Tibial nerve (tissue), 4 donors: ENCODE measurements at regions not wholly inside any gene's neighbourhood (a gene's known extent, or its start where the extent isn't known, plus 50 kb on each side); places are given as distances from the start of the nearest gene placed in this dataset.

Experiments
- CTCF ChIP-seq, 5 experiments: fragments of 200-600 bp in 3 of 5; fragments of 450-650 bp in 2 of 5; sonication (generic) in 3 of 5; IDR thresholded peaks; one replicate each; pipeline ENCODE4 v1.5.1; 2016 to 2019; ENCODE audit warnings: antibody characterized with exemption in 5 of 5, mild to moderate bottlenecking in 3 of 5, moderate library complexity in 2 of 5
- EP300 ChIP-seq, 2 donors: sonication (generic); formaldehyde crosslinking; IDR thresholded peaks; one replicate each; pipeline ENCODE4 v1.6.1; 2017; ENCODE audit warnings: antibody characterized with exemption in 2 of 2, mild to moderate bottlenecking in 1 of 2
- POLR2A ChIP-seq, 2 donors: fragments of 450-650 bp; IDR thresholded peaks; one replicate each; pipeline ENCODE4 v1.6.1; 2017; ENCODE audit warnings: antibody characterized with exemption in 2 of 2, mild to moderate bottlenecking in 2 of 2, moderate library complexity in 2 of 2

GRCh38 chr20:24775966-24776365 lies 173.1 kb upstream of the CST7 start:
- no peak for TF ChIP-seq CTCF (IDR thresholded peaks at IDR 0.05)
- TF ChIP-seq EP300 (IDR thresholded peaks at IDR 0.05): no peak
- TF ChIP-seq POLR2A (IDR thresholded peaks at IDR 0.05): no peak
